GM23338 (cell line): ENCODE measurements at regions not wholly inside any gene's neighbourhood (a gene's known extent, or its start where the extent isn't known, plus 50 kb on each side); places are given as distances from the start of the nearest gene placed in this dataset.

Experiments
- CREB1 ChIP-seq: fragments of 250-450 bp; sonication (Bioruptor Pico); IDR thresholded peaks from 2 replicates; pipeline ENCODE4 v1.5.0; 2020; ENCODE audit warnings: low read depth, mild to moderate bottlenecking, moderate library complexity
- CTCF ChIP-seq, 2 experiments: fragments of 200-600 bp in 1 of 2; sonication (generic) in 1 of 2; conservative IDR thresholded peaks; 2 replicates each; pipeline versions ENCODE4 v1.5.1 to v1.6.1; 2016 to 2017; ENCODE audit warnings: antibody characterized with exemption in 2 of 2, low read depth in 2 of 2, mild to moderate bottlenecking in 2 of 2, moderate library complexity in 1 of 2
- ETS1 ChIP-seq: IDR thresholded peaks from 2 replicates; pipeline ENCODE4 v1.6.1; 2016; ENCODE audit warnings: antibody characterized with exemption
- EZH2 ChIP-seq: fragments of 200-600 bp; sonication (generic); IDR thresholded peaks from one replicate; pipeline ENCODE4 v1.8.0; 2017; ENCODE audit warnings: antibody characterized with exemption, mild to moderate bottlenecking, low read depth; ENCODE audit not compliant: unreplicated experiment
- EZH2phosphoT487 ChIP-seq: fragments of 200-600 bp; sonication (generic); IDR thresholded peaks from one replicate; pipeline ENCODE4 v1.8.1; 2018; ENCODE audit warnings: antibody characterized with exemption; ENCODE audit not compliant: unreplicated experiment
- JUNB ChIP-seq: IDR thresholded peaks from one replicate; pipeline ENCODE4 v1.6.1; 2016; ENCODE audit warnings: antibody characterized with exemption; ENCODE audit not compliant: unreplicated experiment
- NANOG ChIP-seq: IDR thresholded peaks from 2 replicates; pipeline ENCODE4 v1.6.1; 2016; ENCODE audit warnings: antibody characterized with exemption, borderline replicate concordance
- POLR2AphosphoS5 ChIP-seq: IDR thresholded peaks from 2 replicates; pipeline ENCODE4 v1.6.1; 2016; ENCODE audit warnings: antibody characterized with exemption, low read depth
- REST ChIP-seq: IDR thresholded peaks from one replicate; pipeline ENCODE4 v1.6.1; 2018; ENCODE audit warnings: antibody characterized with exemption; ENCODE audit not compliant: unreplicated experiment
- STAT1 ChIP-seq: IDR thresholded peaks from one replicate; pipeline ENCODE4 v1.6.1; 2016; ENCODE audit warnings: antibody characterized with exemption; ENCODE audit not compliant: unreplicated experiment
- ZNF114 ChIP-seq: fragments of 250-450 bp; sonication (Bioruptor Pico); IDR thresholded peaks from 2 replicates; pipeline ENCODE4 v1.5.0; 2020; ENCODE audit warnings: mild to moderate bottlenecking, moderate library complexity
- ZNF331 ChIP-seq: fragments of 250-450 bp; sonication (Bioruptor Pico); IDR thresholded peaks from 2 replicates; pipeline ENCODE4 v1.5.0; 2020; ENCODE audit warnings: low read depth, mild to moderate bottlenecking, moderate library complexity
- ZNF462 ChIP-seq: fragments of 250-450 bp; sonication (Bioruptor Pico); IDR thresholded peaks from 2 replicates; pipeline ENCODE4 v1.5.0; 2020; ENCODE audit warnings: mild to moderate bottlenecking, moderate library complexity

- TF ChIP-seq CTCF (conservative IDR thresholded peaks at IDR 0.05; ENCODE audit: low read depth in 2 of 2) (no peak), EZH2 (no peak), POLR2AphosphoS5 (no peak), JUNB (no peak), EZH2phosphoT487 (no peak), NANOG (no peak), CREB1 (no peak), ZNF331 (CRISPR knock-in tag) (no peak), ZNF462 (CRISPR knock-in tag) (no peak), REST (no peak), ZNF114 (no peak), ETS1 (no peak), STAT1 (no peak)
Observed at GRCh38 chr1:104121271-104121670, 371.6 kb downstream of the AMY1C start.
